CD14-positive monocyte (primary cell): ENCODE measurements at regions not wholly inside any gene's neighbourhood (a gene's known extent, or its start where the extent isn't known, plus 50 kb on each side); places are given as distances from the start of the nearest gene placed in this dataset.

Experiments used
- DNase-seq, 3 donors: peaks; one replicate each; pipeline ENCODE4 v3.0.0-alpha.2; 2011 to 2022
- H2AFZ ChIP-seq: 2 replicates; pipeline ENCODE4 v1.6.0; 2012; ENCODE audit warnings: mild to moderate bottlenecking, low read depth, low read length, inconsistent platforms; ENCODE audit not compliant: insufficient read depth, poor library complexity, severe bottlenecking
- H3K27ac ChIP-seq, 2 donors: 1 replicate in 1 of 2; 2 replicates in 1 of 2; pipeline ENCODE4 v1.5.1; 2012 to 2013; ENCODE audit warnings: low read length in 2 of 2, control low read depth in 1 of 2, inconsistent platforms in 1 of 2, low read depth in 1 of 2, mild to moderate bottlenecking in 1 of 2
- H3K27me3 ChIP-seq, 2 donors: one replicate each; pipeline versions ENCODE4 v1.6.0 to v1.6.1; 2011 to 2013; ENCODE audit warnings: low read length in 2 of 2; ENCODE audit not compliant: control insufficient read depth in 2 of 2, insufficient read depth in 2 of 2
- H3K36me3 ChIP-seq, 2 donors: replicated peaks in 1 of 2; 1 replicate in 1 of 2; 2 replicates in 1 of 2; pipeline versions ENCODE4 v1.5.1 to v1.6.1; 2012 to 2013; ENCODE audit warnings: low read length in 2 of 2, control low read depth in 1 of 2, inconsistent platforms in 1 of 2, mild to moderate bottlenecking in 1 of 2; ENCODE audit not compliant: insufficient read depth in 2 of 2, control insufficient read depth in 1 of 2
- H3K4me1 ChIP-seq, 2 donors: 1 replicate in 1 of 2; 2 replicates in 1 of 2; pipeline versions ENCODE4 v1.5.1 to v1.6.1; 2012 to 2013; ENCODE audit warnings: low read length in 2 of 2, control low read depth in 1 of 2, inconsistent platforms in 1 of 2, mild to moderate bottlenecking in 1 of 2, moderate library complexity in 1 of 2; ENCODE audit not compliant: insufficient read depth in 2 of 2, control insufficient read depth in 1 of 2
- H3K4me2 ChIP-seq: replicated peaks from 2 replicates; pipeline ENCODE3; 2012; ENCODE audit warnings: low read length, moderate library complexity, mild to moderate bottlenecking; ENCODE audit not compliant: poor library complexity, severe bottlenecking; ENCODE audit errors: extremely low read depth
- H3K4me3 ChIP-seq, 3 experiments: fragments of 200-600 bp in 1 of 3; sonication (generic) in 1 of 3; replicated peaks in 1 of 3; 1 replicate in 2 of 3; 2 replicates in 1 of 3; pipeline ENCODE4 v1.5.1; 2011 to 2013; ENCODE audit warnings: low read length in 3 of 3, mild to moderate bottlenecking in 3 of 3, control low read depth in 2 of 3, low read depth in 2 of 3, inconsistent platforms in 1 of 3, moderate library complexity in 1 of 3
- H3K79me2 ChIP-seq: 2 replicates; pipeline ENCODE4 v1.6.0; 2012; ENCODE audit warnings: mild to moderate bottlenecking, control low read depth, inconsistent platforms, low read length, moderate library complexity; ENCODE audit not compliant: insufficient read depth
- H3K9ac ChIP-seq: 2 replicates; pipeline ENCODE4 v1.6.0; 2017; ENCODE audit warnings: low read length, mild to moderate bottlenecking; ENCODE audit not compliant: insufficient read depth, poor library complexity, severe bottlenecking
- H3K9me3 ChIP-seq, 2 donors: replicated peaks in 1 of 2; 1 replicate in 1 of 2; 2 replicates in 1 of 2; pipeline versions ENCODE4 v1.5.1 to v1.6.1; 2012 to 2013; ENCODE audit warnings: low read length in 2 of 2, control low read depth in 1 of 2; ENCODE audit not compliant: control insufficient read depth in 1 of 2, insufficient read depth in 1 of 2
- H4K20me1 ChIP-seq: 2 replicates; pipeline ENCODE4 v1.6.0; 2012; ENCODE audit warnings: mild to moderate bottlenecking, low read length, control low read depth, moderate library complexity; ENCODE audit not compliant: insufficient read depth
- H3K27ac Mint-ChIP-seq, 7 donors: one replicate each; pipeline ENCODE4 v1.8.0; 2020; ENCODE audit warnings: mild to moderate bottlenecking in 7 of 7, mixed read lengths in 7 of 7, moderate library complexity in 6 of 7, inconsistent platforms in 2 of 7
- H3K27me3 Mint-ChIP-seq, 3 donors: one replicate each; pipeline ENCODE4 v1.8.0; 2021 to 2022; ENCODE audit warnings: low read depth in 3 of 3, mild to moderate bottlenecking in 3 of 3, mixed read lengths in 3 of 3, moderate library complexity in 3 of 3, inconsistent platforms in 1 of 3
- H3K36me3 Mint-ChIP-seq, 2 donors: one replicate each; pipeline ENCODE4 v1.8.0; 2020; ENCODE audit warnings: mixed read lengths in 2 of 2, inconsistent platforms in 1 of 2, mild to moderate bottlenecking in 1 of 2
- H3K4me1 Mint-ChIP-seq: one replicate; pipeline ENCODE4 v1.8.0; 2020; ENCODE audit warnings: mild to moderate bottlenecking, mixed read lengths
- H3K4me3 Mint-ChIP-seq, 2 donors: one replicate each; pipeline ENCODE4 v1.8.0; 2020; ENCODE audit warnings: mild to moderate bottlenecking in 2 of 2, mixed read lengths in 2 of 2, moderate library complexity in 1 of 2
- H3K9me3 Mint-ChIP-seq, 7 donors: one replicate each; pipeline ENCODE4 v1.8.0; 2020 to 2022; ENCODE audit warnings: mixed read lengths in 7 of 7, mild to moderate bottlenecking in 6 of 7, moderate library complexity in 6 of 7, inconsistent platforms in 2 of 7
- WGBS: methylation state at CpG from one replicate; pipeline ENCODE4 v1.1.5; 2013; ENCODE audit warnings: missing lambda C conversion rate; ENCODE audit not compliant: insufficient coverage; 5-methylcytosine and 5-hydroxymethylcytosine counted together
- intact Hi-C, 2 donors: fragments of 100-400 bp; cut with micrococcal nuclease; formaldehyde crosslinking; loops; one replicate each; pipeline versions ENCODE4 v1.15.0 to v1.15.1; 2023
- TF ChIP-seq, protein P1 (sequence below): fragments of 200-600 bp; IDR thresholded peaks from one replicate; pipeline ENCODE4 v1.8.0; 2022; ENCODE audit warnings: antibody characterized with exemption, mild to moderate bottlenecking

DNA sequence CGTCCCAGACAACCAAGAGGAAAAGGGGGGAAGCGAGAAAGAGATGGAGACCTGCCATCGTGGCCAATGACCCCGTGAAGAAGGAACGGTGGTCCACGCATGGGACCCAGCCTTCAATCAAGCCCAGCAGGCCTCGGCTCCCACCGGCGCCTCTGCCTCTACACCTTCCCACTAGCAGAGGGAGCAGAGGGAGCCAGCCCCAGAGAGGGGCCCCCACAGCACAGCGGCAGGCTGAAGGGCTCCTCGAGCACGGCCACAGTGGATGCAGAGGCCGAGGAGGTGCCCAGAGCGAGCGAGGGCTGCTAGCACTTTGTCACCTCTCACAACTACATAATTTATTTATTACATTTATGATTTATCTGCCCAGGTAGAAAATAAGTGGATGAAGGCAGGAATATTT lies 68.4 kb upstream of the TOPAZ1 start:
- TF ChIP-seq, protein P1, sequence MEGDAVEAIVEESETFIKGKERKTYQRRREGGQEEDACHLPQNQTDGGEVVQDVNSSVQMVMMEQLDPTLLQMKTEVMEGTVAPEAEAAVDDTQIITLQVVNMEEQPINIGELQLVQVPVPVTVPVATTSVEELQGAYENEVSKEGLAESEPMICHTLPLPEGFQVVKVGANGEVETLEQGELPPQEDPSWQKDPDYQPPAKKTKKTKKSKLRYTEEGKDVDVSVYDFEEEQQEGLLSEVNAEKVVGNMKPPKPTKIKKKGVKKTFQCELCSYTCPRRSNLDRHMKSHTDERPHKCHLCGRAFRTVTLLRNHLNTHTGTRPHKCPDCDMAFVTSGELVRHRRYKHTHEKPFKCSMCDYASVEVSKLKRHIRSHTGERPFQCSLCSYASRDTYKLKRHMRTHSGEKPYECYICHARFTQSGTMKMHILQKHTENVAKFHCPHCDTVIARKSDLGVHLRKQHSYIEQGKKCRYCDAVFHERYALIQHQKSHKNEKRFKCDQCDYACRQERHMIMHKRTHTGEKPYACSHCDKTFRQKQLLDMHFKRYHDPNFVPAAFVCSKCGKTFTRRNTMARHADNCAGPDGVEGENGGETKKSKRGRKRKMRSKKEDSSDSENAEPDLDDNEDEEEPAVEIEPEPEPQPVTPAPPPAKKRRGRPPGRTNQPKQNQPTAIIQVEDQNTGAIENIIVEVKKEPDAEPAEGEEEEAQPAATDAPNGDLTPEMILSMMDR: no peak
- WGBS: 97% methylated on average over 9 of the region's 15 CpGs
- Histone ChIP-seq H2AFZ (no peak overlapping the region), H3K9ac (no peak overlapping the region), H3K4me3 (no peak overlapping the region), H3K79me2 (no peaks in the 10 kb centered on the region), H3K36me3 (no peaks in the 10 kb centered on the region), H3K4me2 (no peak overlapping the region), H3K9me3 (peaks cover 4 to 13% of the 10 kb centered on the region in 2 donors), H3K27me3 (no peaks in the 10 kb centered on the region), H3K27ac (no peak overlapping the region), H4K20me1 (no peaks in the 10 kb centered on the region), H3K4me1 (no peaks in the 10 kb centered on the region)
- Mint-ChIP-seq H3K27ac (no peak overlapping the region), H3K36me3 (no peaks in the 10 kb centered on the region), H3K27me3 (peaks cover 0 to 6% (median 5%) of the 10 kb centered on the region in 3 donors), H3K4me3 (no peak overlapping the region), H3K4me1 (no peaks in the 10 kb centered on the region), H3K9me3 (peaks cover 4 to 17% (median 9%) of the 10 kb centered on the region in 7 donors)
- DNase-seq: no peak
- intact Hi-C loops: no loop called here

DNA sequence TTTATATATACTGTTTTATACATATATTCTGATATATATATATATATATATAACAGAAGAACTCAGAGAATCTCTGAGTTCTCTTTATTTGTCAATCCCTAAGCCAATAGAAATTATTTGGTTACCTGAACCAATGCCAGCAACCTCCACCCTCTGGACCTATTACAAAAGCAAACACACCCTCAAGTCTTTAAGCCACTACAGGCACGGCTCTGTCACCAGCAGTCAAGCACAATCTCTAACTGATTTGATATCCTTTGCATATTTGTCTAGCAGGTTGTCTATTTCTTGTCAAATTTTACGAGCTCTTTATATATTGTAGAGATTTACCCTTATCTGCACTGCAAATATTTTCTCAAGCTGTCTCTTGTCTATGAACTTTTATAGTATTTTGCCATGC lies 66.6 kb upstream of the TOPAZ1 start:
- Histone ChIP-seq H3K9ac (no peak overlapping the region), H3K4me1 (no peaks in the 10 kb centered on the region), H3K4me3 (no peak overlapping the region), H3K79me2 (no peaks in the 10 kb centered on the region), H3K4me2 (no peak overlapping the region), H3K9me3 (peaks cover 4 to 13% of the 10 kb centered on the region in 2 donors), H3K27ac (no peak overlapping the region), H3K36me3 (no peaks in the 10 kb centered on the region), H2AFZ (no peak overlapping the region), H4K20me1 (no peaks in the 10 kb centered on the region), H3K27me3 (no peaks in the 10 kb centered on the region)
- no peak overlapping the region for H3K4me3 Mint-ChIP-seq
- WGBS: no CpG with 5 or more reads among the region's 2 CpGs
- no peak overlapping the region for H3K27ac Mint-ChIP-seq
- intact Hi-C loops: no loop called here
- TF ChIP-seq, protein P1: no peak
- no peaks in the 10 kb centered on the region for H3K4me1 Mint-ChIP-seq
- no peak for DNase-seq
- peaks cover 0 to 5% (median 3%) of the 10 kb centered on the region in 3 donors for H3K27me3 Mint-ChIP-seq
- H3K9me3 Mint-ChIP-seq: peaks cover 4 to 17% (median 9%) of the 10 kb centered on the region in 7 donors
- no peaks in the 10 kb centered on the region for H3K36me3 Mint-ChIP-seq
